Bronchial epithelial cell (primary cell): ENCODE measurements at regions not wholly inside any gene's neighbourhood (a gene's known extent, or its start where the extent isn't known, plus 50 kb on each side); places are given as distances from the start of the nearest gene placed in this dataset.

Experiments
- DNase-seq: peaks from one replicate; pipeline ENCODE4 v3.0.0-alpha.2; 2010; ENCODE audit warnings: low read depth
- FAIRE-seq: peaks from 2 replicates; lab custom pipeline; 2011; peaks lifted over from hg19 to GRCh38; lab: Jason Lieb, UNC
- H3K27me3 ChIP-seq: 2 replicates; pipeline ENCODE4 v1.5.1; 2011; ENCODE audit warnings: low read length; ENCODE audit not compliant: control insufficient read depth, insufficient read depth
- H3K36me3 ChIP-seq: 2 replicates; pipeline ENCODE4 v1.5.1; 2011; ENCODE audit warnings: low read length; ENCODE audit not compliant: control insufficient read depth, insufficient read depth
- H3K4me3 ChIP-seq: 2 replicates; pipeline ENCODE4 v1.5.1; 2011; ENCODE audit warnings: mild to moderate bottlenecking, low read depth, low read length, control low read depth
- TF ChIP-seq, protein P1 (sequence below): IDR thresholded peaks from 2 replicates; pipeline ENCODE4 v1.5.1; 2011; ENCODE audit warnings: mild to moderate bottlenecking, moderate library complexity, low read length, control low read depth, inconsistent platforms; ENCODE audit not compliant: insufficient read depth, severe bottlenecking

DNA sequence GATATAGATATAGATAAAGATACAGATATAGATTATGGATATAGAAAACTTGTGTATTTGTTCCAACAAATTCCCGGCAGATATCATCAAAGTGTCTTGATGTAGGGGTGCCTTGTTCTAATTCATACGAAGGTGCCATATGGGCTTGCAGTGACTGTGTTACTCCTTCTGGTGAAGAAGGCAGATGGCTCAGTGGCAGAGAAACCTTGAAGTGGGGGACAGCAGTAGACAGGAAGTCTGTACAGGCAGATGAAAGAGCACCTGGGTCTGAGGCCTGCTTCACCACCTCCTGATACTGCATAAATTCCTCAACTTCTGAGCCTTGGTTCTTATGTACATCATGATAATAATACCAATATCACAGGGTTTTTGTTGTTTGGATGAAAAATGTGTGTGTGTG, 179.5 kb upstream of the GATB start:
- H3K36me3 ChIP-seq: no peaks in the 10 kb centered on the region
- FAIRE-seq (no peak), DNase-seq (no peak)
- no peaks in the 10 kb centered on the region for H3K27me3 ChIP-seq
- H3K4me3 ChIP-seq: no peak overlapping the region
- TF ChIP-seq, protein P1, sequence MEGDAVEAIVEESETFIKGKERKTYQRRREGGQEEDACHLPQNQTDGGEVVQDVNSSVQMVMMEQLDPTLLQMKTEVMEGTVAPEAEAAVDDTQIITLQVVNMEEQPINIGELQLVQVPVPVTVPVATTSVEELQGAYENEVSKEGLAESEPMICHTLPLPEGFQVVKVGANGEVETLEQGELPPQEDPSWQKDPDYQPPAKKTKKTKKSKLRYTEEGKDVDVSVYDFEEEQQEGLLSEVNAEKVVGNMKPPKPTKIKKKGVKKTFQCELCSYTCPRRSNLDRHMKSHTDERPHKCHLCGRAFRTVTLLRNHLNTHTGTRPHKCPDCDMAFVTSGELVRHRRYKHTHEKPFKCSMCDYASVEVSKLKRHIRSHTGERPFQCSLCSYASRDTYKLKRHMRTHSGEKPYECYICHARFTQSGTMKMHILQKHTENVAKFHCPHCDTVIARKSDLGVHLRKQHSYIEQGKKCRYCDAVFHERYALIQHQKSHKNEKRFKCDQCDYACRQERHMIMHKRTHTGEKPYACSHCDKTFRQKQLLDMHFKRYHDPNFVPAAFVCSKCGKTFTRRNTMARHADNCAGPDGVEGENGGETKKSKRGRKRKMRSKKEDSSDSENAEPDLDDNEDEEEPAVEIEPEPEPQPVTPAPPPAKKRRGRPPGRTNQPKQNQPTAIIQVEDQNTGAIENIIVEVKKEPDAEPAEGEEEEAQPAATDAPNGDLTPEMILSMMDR: no peak

DNA sequence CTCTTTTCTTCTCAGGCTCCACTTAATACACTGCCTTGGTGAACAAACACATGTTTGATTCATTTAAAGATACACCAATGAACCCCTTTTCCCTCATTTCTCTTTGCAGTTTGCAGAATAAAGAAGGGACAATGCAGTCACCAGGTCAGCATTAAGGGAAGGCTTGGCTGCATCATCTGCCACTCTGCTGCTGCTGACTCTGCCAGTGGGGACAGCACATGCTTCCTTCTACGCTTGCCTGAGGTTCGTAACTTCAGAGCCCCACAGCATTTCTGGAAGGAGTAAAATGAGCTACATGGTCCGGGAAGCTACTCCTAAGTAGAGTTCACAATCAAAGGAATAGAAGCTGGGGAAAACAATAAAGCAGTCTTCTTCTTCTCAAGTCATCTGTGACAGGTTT, 178.9 kb upstream of the GATB start:
- FAIRE-seq: no peak
- H3K4me3 ChIP-seq: no peak overlapping the region
- H3K27me3 ChIP-seq: no peaks in the 10 kb centered on the region
- TF ChIP-seq, protein P1: no peak
- no peak for DNase-seq
- H3K36me3 ChIP-seq: no peaks in the 10 kb centered on the region

DNA sequence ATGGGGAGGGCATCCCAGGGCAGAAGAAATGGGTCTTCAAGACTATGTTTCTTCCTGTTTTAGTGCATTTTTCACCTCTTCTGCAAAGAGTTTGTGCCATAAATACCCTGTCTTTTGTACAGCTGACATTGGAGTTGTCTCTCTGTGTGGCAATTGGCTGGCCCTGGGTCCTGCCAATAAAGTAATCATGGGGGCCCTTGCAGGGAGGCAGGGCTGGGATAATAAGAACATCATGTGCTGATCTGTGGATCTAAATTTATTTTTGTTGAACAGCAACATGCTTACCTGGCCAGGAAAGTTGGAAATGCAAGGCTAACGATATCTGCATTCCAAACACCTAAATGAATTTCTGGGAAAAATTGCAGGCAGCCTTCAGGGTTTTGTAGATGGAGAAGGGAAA, 174.6 kb upstream of the GATB start:
- Histone ChIP-seq H3K27me3 (peaks cover 1% of the 10 kb centered on the region), H3K4me3 (no peak overlapping the region), H3K36me3 (no peaks in the 10 kb centered on the region)
- TF ChIP-seq, protein P1: no peak
- FAIRE-seq (no peak), DNase-seq (no peak)

DNA sequence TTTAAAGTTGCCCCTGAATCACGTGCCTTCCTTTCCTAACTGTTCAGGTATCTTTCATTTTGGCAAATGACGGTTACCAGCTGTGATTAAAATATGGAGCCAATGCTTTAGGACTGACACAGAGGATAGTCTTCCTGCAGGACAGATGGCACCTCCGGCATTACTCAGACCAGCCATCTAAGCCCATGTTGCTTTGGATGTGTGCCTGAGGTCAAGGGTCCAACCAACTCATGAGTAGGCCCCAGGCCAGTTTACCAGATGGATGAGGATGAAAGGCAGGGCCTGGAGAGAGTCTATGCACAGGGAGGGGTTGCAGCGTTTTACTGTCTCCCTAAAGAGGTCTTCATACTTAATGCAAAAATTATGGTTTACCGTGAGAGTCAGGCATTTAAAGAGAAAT, 174.0 kb upstream of the GATB start:
- FAIRE-seq (no peak), DNase-seq (no peak)
- TF ChIP-seq, protein P1: no peak
- H3K4me3 ChIP-seq: no peak overlapping the region
- H3K36me3 ChIP-seq: no peaks in the 10 kb centered on the region
- peaks cover 1% of the 10 kb centered on the region for H3K27me3 ChIP-seq

DNA sequence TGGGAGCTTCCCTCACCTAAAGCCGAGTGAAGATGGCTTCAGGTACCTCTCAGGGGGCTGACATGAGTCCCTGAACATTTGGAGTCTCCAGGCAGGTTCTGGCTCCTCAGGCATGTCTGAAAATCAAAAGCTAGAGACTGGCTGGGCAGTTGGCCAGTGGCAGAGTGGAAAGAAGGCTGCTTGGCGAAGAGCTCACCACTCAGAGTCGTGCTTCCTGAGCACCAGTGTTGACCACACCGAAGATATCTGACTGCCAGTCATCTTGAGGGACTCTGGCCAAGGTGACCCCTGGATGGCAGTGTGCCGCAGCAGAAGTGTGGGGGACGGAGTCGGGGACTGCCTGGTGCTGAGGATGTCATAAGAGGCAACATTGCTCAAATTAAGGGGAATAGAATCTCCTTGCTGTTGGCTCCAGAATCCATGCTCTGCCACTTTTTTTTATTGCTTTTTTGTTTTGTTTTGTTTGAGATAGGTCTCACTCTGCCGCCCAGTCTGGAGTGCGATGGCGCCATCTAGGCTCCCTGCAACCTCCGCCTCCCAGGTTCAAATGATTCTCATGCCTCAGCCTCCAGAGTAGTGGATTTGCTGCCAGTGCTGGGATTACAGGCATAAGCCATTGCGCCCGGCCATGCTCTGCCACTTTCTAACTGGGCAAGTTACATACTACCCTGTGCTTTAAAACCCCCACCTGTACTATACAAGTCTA, 172.5 kb upstream of the GATB start:
- no peak for FAIRE-seq
- H3K4me3 ChIP-seq: no peak overlapping the region

DNA sequence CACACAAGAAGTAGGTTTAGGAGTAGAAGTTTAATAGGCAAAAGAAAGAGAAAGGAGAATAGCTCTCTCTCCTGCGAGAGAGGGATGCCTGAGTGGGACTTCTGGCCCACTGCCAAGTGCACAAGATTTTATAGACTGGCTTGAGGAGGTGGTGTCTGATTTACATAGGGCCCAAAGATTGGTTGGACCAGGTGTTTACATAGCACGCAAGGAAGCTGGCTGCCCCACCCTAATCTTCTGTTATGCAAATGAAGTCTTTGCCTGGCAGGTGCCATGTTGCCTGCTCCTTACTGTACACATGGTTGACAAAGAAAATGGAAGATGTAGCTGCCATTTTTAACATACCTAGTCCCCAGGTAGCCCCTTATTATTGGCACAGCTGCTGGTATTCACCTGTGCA, 170.8 kb upstream of the GATB start:
- no peaks in the 10 kb centered on the region for H3K36me3 ChIP-seq
- no peak overlapping the region for H3K4me3 ChIP-seq
- no peak for DNase-seq
- FAIRE-seq: no peak
- peaks cover 1% of the 10 kb centered on the region for H3K27me3 ChIP-seq
- TF ChIP-seq, protein P1: no peak

More for the DNA sequence above, 172.5 kb upstream of the GATB start:
- Histone ChIP-seq H3K27me3 (peaks cover 1% of the 10 kb centered on the region), H3K36me3 (no peaks in the 10 kb centered on the region)
- TF ChIP-seq, protein P1: no peak
- DNase-seq: no peak
